ENCODE measurements at regions not wholly inside any gene's neighbourhood (a gene's known extent, or its start where the extent isn't known, plus 50 kb on each side); places are given as distances from the start of the nearest gene placed in this dataset.

- ATAC-seq, result no peak
- no peak for TF ChIP-seq OSR1 (CRISPR knock-in tag; IDR thresholded peaks at IDR 0.05)
- TF ChIP-seq ZNF70 (CRISPR knock-in tag; IDR thresholded peaks at IDR 0.05), result no peak
- TF ChIP-seq ZFP30 (CRISPR knock-in tag; IDR thresholded peaks at IDR 0.05), result no peak
- TF ChIP-seq TCF4 (CRISPR knock-in tag; IDR thresholded peaks at IDR 0.05; ENCODE audit: borderline replicate concordance), result no peak
- no peak for TF ChIP-seq BACH2 (CRISPR knock-in tag; IDR thresholded peaks at IDR 0.05; ENCODE audit: borderline replicate concordance)
- TF ChIP-seq ZNF565 (CRISPR knock-in tag; conservative IDR thresholded peaks at IDR 0.05; ENCODE audit: low read depth), result no peak
- TF ChIP-seq CREB5 (CRISPR knock-in tag; IDR thresholded peaks at IDR 0.05; ENCODE audit: low read depth), result no peak
- TF ChIP-seq RARB (CRISPR knock-in tag; IDR thresholded peaks at IDR 0.05), result no peak
- no peak for TF ChIP-seq CSRNP3 (CRISPR knock-in tag; IDR thresholded peaks at IDR 0.05)
- TF ChIP-seq ZC3H10 (CRISPR knock-in tag; IDR thresholded peaks at IDR 0.05), result no peak
- no peak for TF ChIP-seq ARNTL (CRISPR knock-in tag; IDR thresholded peaks at IDR 0.05; ENCODE audit: borderline replicate concordance, low read depth)
- TF ChIP-seq TSHZ2 (CRISPR knock-in tag; IDR thresholded peaks at IDR 0.05), result no peak
- TF ChIP-seq ZFP3 (CRISPR knock-in tag; IDR thresholded peaks at IDR 0.05), result no peak
- no peak for TF ChIP-seq GLIS3 (CRISPR knock-in tag; IDR thresholded peaks at IDR 0.05)
- TF ChIP-seq CSDC2 (CRISPR knock-in tag; IDR thresholded peaks at IDR 0.05), result no peak
- TF ChIP-seq ISL1 (CRISPR knock-in tag; IDR thresholded peaks at IDR 0.05), result no peak
- no peak for TF ChIP-seq TOX (CRISPR knock-in tag; IDR thresholded peaks at IDR 0.05; ENCODE audit: borderline replicate concordance)
- TF ChIP-seq PPARA (CRISPR knock-in tag; IDR thresholded peaks at IDR 0.05; ENCODE audit: borderline replicate concordance), result no peak
- TF ChIP-seq SNAI2 (CRISPR knock-in tag; IDR thresholded peaks at IDR 0.05), result no peak
- no peak for TF ChIP-seq POU6F1 (CRISPR knock-in tag; IDR thresholded peaks at IDR 0.05; ENCODE audit: borderline replicate concordance, low read depth)
Measured at GRCh38 chr1:87683196-87683956, 354.7 kb downstream of the LMO4 start.

GRCh38 chr1:87684194-87684593 lies 355.5 kb downstream of the LMO4 start:
- ATAC-seq, result no peak
- TF ChIP-seq ISL1 (CRISPR knock-in tag; IDR thresholded peaks at IDR 0.05) (no peak), PATZ1 (CRISPR knock-in tag; IDR thresholded peaks at IDR 0.05; ENCODE audit: borderline replicate concordance) (no peak), SNAI2 (CRISPR knock-in tag; IDR thresholded peaks at IDR 0.05) (no peak), ZC3H10 (CRISPR knock-in tag; IDR thresholded peaks at IDR 0.05) (no peak), RARB (CRISPR knock-in tag; IDR thresholded peaks at IDR 0.05) (no peak), POU6F1 (CRISPR knock-in tag; IDR thresholded peaks at IDR 0.05; ENCODE audit: borderline replicate concordance, low read depth) (no peak), OSR1 (CRISPR knock-in tag; IDR thresholded peaks at IDR 0.05) (no peak), ARNTL (CRISPR knock-in tag; IDR thresholded peaks at IDR 0.05; ENCODE audit: borderline replicate concordance, low read depth) (no peak), GLIS3 (CRISPR knock-in tag; IDR thresholded peaks at IDR 0.05) (no peak), ESRRG (CRISPR knock-in tag; IDR thresholded peaks at IDR 0.05) (no peak)
